ENCODE measurements at regions not wholly inside any gene's neighbourhood (a gene's known extent, or its start where the extent isn't known, plus 50 kb on each side); places are given as distances from the start of the nearest gene placed in this dataset.

DNA sequence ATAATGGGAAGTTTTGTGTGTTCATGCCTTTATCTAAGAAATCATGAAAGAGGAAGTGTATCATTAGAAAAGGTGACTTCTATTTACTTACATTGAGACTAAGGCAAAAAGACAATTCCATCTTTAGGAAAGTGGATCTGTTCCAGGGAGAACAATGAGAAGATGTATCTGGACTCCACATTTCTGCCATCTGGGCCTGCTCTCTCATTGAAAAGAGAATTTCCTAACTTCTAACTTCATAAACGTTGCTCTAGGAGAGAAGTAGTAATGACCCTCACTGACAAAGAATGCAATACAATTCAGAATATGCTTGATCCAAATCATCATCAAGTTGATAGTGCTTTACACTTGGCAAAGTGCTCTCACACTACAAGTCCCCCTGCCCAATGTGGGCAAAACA lies 294.2 kb downstream of the OGFRL1 start:
- ATAC-seq: no peak
- WGBS, 2 donors: 43% methylated on average over 1 of the region's 1 CpG
- TF ChIP-seq, protein P1, sequence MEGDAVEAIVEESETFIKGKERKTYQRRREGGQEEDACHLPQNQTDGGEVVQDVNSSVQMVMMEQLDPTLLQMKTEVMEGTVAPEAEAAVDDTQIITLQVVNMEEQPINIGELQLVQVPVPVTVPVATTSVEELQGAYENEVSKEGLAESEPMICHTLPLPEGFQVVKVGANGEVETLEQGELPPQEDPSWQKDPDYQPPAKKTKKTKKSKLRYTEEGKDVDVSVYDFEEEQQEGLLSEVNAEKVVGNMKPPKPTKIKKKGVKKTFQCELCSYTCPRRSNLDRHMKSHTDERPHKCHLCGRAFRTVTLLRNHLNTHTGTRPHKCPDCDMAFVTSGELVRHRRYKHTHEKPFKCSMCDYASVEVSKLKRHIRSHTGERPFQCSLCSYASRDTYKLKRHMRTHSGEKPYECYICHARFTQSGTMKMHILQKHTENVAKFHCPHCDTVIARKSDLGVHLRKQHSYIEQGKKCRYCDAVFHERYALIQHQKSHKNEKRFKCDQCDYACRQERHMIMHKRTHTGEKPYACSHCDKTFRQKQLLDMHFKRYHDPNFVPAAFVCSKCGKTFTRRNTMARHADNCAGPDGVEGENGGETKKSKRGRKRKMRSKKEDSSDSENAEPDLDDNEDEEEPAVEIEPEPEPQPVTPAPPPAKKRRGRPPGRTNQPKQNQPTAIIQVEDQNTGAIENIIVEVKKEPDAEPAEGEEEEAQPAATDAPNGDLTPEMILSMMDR (IDR thresholded peaks at IDR 0.05): no peak
- TF ChIP-seq POLR2A (IDR thresholded peaks at IDR 0.05): no peak

DNA sequence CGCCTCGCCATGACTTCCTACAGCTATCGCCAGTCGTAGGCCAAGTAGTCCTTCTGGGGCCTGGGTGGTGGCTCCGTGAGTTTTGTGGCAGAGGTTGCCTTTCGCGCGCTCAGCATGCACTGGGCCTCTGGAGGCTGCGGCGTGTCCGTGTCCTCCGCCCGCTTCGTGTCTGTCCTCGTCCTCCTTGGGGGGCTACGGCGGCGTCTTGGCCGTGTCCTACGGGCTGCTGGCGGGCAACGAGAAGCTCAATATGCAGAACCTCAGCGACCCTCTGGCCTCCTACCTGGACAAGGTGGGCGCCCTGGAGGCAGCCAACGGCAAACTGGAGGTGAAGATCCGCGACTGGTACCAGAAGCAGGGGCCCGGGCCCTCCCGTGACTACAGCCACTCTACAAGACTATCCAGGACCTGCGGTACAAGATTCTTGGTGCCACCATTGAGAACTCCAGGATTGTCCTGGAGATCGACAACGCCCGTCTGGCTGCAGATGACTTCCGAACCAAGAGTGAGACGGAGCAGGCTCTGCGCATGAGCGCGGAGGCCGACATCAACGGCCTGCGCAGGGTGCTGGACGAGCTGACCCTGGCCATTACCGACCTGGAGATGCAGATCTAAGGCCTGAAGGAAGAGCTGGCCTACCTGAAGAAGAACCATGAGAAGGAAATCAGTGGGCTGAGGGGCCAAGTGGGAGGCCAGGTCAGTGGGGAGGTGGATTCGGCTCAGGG lies 296.3 kb downstream of the OGFRL1 start:
- no peak for TF ChIP-seq POLR2A (IDR thresholded peaks at IDR 0.05)
- TF ChIP-seq, protein P1 (IDR thresholded peaks at IDR 0.05): no peak
- ATAC-seq: no peak
- Histone ChIP-seq H3K4me1 (peaks cover 6% of the 10 kb centered on the region), H3K36me3 (replicated peaks in 1 of 2; ENCODE audit: insufficient read depth in 1 of 2, low read depth in 2 of 2) (no peaks in the 10 kb centered on the region), H3K4me3 (no peak overlapping the region), H3K27me3 (no peaks in the 10 kb centered on the region), H3K27ac (no peak overlapping the region), H3K9me3 (no peaks in the 10 kb centered on the region)
- intact Hi-C loops (cut with DNase I): no loop called here
- 94 to 97% methylated on average over 31 to 43 of the region's 44 CpGs for WGBS, 2 donors
- DNase-seq: no peak

More for the DNA sequence above, 294.2 kb downstream of the OGFRL1 start:
- Histone ChIP-seq H3K4me1 (peaks cover 14% of the 10 kb centered on the region), H3K27ac (no peak overlapping the region), H3K36me3 (replicated peaks in 1 of 2; ENCODE audit: insufficient read depth in 1 of 2, low read depth in 2 of 2) (no peaks in the 10 kb centered on the region), H3K4me3 (no peak overlapping the region), H3K9me3 (no peaks in the 10 kb centered on the region), H3K27me3 (no peaks in the 10 kb centered on the region)
- DNase-seq: no peak
- intact Hi-C loops (cut with DNase I): no loop called here

DNA sequence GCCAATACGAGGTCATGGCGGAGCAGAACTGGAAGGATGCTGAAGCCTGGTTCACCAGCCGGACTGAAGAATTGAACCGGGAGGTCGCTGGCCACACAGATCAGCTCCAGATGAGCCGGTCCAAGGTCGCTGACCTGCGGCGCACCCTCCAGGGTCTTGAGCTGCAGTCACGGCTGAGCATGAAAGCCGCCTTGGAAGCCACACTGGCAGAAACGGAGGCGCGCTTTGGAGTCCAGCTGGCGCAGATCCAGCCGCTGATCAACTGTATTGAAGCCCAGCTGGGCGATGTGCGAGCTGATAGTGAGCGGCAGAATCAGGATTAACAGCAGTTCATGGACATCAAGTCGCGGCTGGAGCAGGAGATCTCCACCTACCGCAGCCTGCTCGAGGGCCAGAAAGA lies 296.9 kb downstream of the OGFRL1 start:
- 91% methylated on average over 23 of the region's 23 CpGs for WGBS, 2 donors
- intact Hi-C loops (cut with DNase I): no loop called here
- H3K27ac ChIP-seq: no peak overlapping the region
- no peak for TF ChIP-seq POLR2A (IDR thresholded peaks at IDR 0.05)
- TF ChIP-seq, protein P1 (IDR thresholded peaks at IDR 0.05): no peak
- ATAC-seq (no peak), DNase-seq (no peak)
- H3K4me3 ChIP-seq: no peak overlapping the region
- no peaks in the 10 kb centered on the region for H3K4me1 ChIP-seq
- H3K36me3 ChIP-seq (replicated peaks in 1 of 2; ENCODE audit: insufficient read depth in 1 of 2, low read depth in 2 of 2): no peaks in the 10 kb centered on the region
- no peaks in the 10 kb centered on the region for H3K9me3 ChIP-seq
- H3K27me3 ChIP-seq: no peaks in the 10 kb centered on the region

DNA sequence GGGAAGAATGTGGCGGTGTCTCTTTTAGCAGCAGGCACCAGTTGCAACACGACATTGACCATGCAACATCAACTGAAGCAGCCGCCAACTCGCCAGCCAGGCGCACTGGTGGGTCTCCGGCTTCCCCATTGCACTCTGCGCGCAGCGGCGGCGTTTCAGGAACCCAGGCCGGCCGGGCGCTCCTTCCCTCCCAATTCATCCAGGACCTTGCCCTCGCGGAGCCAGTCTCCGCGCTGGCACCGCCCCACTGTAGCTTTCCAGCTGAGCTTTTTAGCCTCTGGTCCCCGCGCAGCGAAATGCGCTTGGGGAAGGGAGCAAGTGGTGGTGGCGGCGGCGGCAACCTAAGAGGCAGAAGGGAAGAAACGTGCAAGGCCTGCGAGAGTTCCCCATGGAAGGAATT lies 297.9 kb upstream of the RIMS1 start:
- DNase-seq: no peak

More for the DNA sequence above, 297.9 kb upstream of the RIMS1 start:
- no peak overlapping the region for H3K27ac ChIP-seq
- TF ChIP-seq POLR2A (IDR thresholded peaks at IDR 0.05): no peak
- TF ChIP-seq, protein P1 (IDR thresholded peaks at IDR 0.05): no peak
- no peaks in the 10 kb centered on the region for H3K27me3 ChIP-seq
- 16% methylated on average over 25 to 28 of the region's 28 CpGs for WGBS, 2 donors
- ATAC-seq: no peak
- no peak overlapping the region for H3K4me3 ChIP-seq
- intact Hi-C loops (cut with DNase I): no loop called here
- no peaks in the 10 kb centered on the region for H3K9me3 ChIP-seq
- no peaks in the 10 kb centered on the region for H3K4me1 ChIP-seq
- no peaks in the 10 kb centered on the region for H3K36me3 ChIP-seq (replicated peaks in 1 of 2; ENCODE audit: insufficient read depth in 1 of 2, low read depth in 2 of 2)
